GM23248 (cell line): ENCODE measurements at regions not wholly inside any gene's neighbourhood (a gene's known extent, or its start where the extent isn't known, plus 50 kb on each side); places are given as distances from the start of the nearest gene placed in this dataset.

ENCODE experiments used
- DNase-seq: peaks from one replicate; pipeline ENCODE4 v3.0.0-alpha.2; 2015
- H2AFZ ChIP-seq: fragments of 200-600 bp; sonication (generic); 2 replicates; pipeline ENCODE4 v1.6.1; 2016; ENCODE audit warnings: antibody characterized with exemption
- H3F3A ChIP-seq: fragments of 200-600 bp; sonication (generic); 2 replicates; pipeline ENCODE4 v1.6.1; 2016; ENCODE audit warnings: mild to moderate bottlenecking, antibody characterized with exemption, mixed run types; ENCODE audit not compliant: insufficient read depth
- H3K27ac ChIP-seq: fragments of 200-600 bp; sonication (generic); 2 replicates; pipeline ENCODE4 v1.5.1; 2016; ENCODE audit warnings: mild to moderate bottlenecking
- H3K27me3 ChIP-seq: fragments of 200-600 bp; sonication (generic); replicated peaks from 2 replicates; pipeline ENCODE4 v1.6.1; 2016; ENCODE audit warnings: mild to moderate bottlenecking; ENCODE audit not compliant: insufficient read depth
- H3K36me3 ChIP-seq: fragments of 200-600 bp; sonication (generic); 2 replicates; pipeline ENCODE4 v1.6.1; 2016; ENCODE audit warnings: low read depth, mild to moderate bottlenecking
- H3K4me1 ChIP-seq: fragments of 200-600 bp; sonication (generic); 2 replicates; pipeline ENCODE4 v1.6.1; 2016; ENCODE audit warnings: mild to moderate bottlenecking; ENCODE audit not compliant: insufficient read depth
- H3K4me2 ChIP-seq: fragments of 200-600 bp; sonication (generic); one replicate; pipeline ENCODE4 v1.6.1; 2016; ENCODE audit warnings: mild to moderate bottlenecking; ENCODE audit not compliant: unreplicated experiment
- H3K4me3 ChIP-seq: fragments of 200-600 bp; sonication (generic); 2 replicates; pipeline ENCODE4 v1.5.1; 2016; ENCODE audit warnings: mild to moderate bottlenecking
- H3K79me2 ChIP-seq: fragments of 200-600 bp; sonication (generic); 2 replicates; pipeline ENCODE4 v1.6.1; 2016; ENCODE audit warnings: mild to moderate bottlenecking; ENCODE audit not compliant: insufficient read depth
- H3K9ac ChIP-seq: fragments of 200-600 bp; sonication (generic); 2 replicates; pipeline ENCODE4 v1.6.1; 2016; ENCODE audit warnings: mild to moderate bottlenecking
- H3K9me2 ChIP-seq: fragments of 200-600 bp; sonication (generic); 2 replicates; pipeline ENCODE4 v1.6.1; 2016; ENCODE audit warnings: mixed run types, mild to moderate bottlenecking, moderate library complexity; ENCODE audit not compliant: insufficient read depth
- H3K9me3 ChIP-seq: fragments of 200-600 bp; sonication (generic); one replicate; pipeline ENCODE4 v1.6.1; 2017; ENCODE audit warnings: low read depth
- H4K20me1 ChIP-seq: fragments of 200-600 bp; sonication (generic); 2 replicates; pipeline ENCODE4 v1.6.0; 2016; ENCODE audit not compliant: insufficient read depth
- EZH2 ChIP-seq: fragments of 200-600 bp; sonication (generic); IDR thresholded peaks from 2 replicates; pipeline ENCODE4 v1.6.1; 2018; ENCODE audit warnings: antibody characterized with exemption, mild to moderate bottlenecking; ENCODE audit not compliant: insufficient read depth, poor library complexity, severe bottlenecking
- EZH2phosphoT487 ChIP-seq: fragments of 200-600 bp; sonication (generic); IDR thresholded peaks from 2 replicates; pipeline ENCODE4 v1.6.1; 2018; ENCODE audit warnings: antibody characterized with exemption, moderate library complexity, mild to moderate bottlenecking, low read depth; ENCODE audit not compliant: insufficient read depth
- WGBS, 2 experiments: methylation state at CpG; one replicate each; pipeline ENCODE4 v1.1.6; 2015 to 2017; ENCODE audit warnings: low lambda C conversion rate in 2 of 2, low coverage in 1 of 2; ENCODE audit errors: missing lambda C conversion rate in 2 of 2; 5-methylcytosine and 5-hydroxymethylcytosine counted together
- in situ Hi-C: fragments of 300-500 bp; cut with MboI; formaldehyde crosslinking; loops from 2 replicates; pipeline ENCODE4 v1.15.0; 2020

DNA sequence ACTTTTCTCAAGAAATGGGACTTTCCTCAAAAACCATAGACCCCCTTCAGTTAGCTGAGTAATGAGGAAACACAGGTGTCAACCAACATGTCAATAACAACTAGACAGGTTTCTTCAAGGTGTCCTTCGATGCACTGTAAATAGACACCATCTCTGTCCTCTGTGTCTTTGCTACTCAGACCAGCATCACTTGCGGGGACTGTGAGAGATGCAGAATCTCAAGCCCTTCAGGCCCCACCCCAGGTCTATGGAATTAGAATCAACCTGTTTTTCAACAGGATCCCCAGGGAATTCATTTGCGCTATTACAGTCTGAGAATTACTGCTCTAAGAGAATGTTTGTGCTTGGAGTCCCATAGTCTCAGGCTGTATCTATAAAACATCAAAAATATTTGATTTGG is 469.9 kb downstream of the COG6 start:
- H3F3A ChIP-seq = peaks cover 13% of the 10 kb centered on the region
- H3K36me3 ChIP-seq = no peaks in the 10 kb centered on the region
- H3K9me3 ChIP-seq = no peaks in the 10 kb centered on the region
- H3K9me2 ChIP-seq = no peaks in the 10 kb centered on the region
- in situ Hi-C loops = no loop called here
- no peaks in the 10 kb centered on the region for H3K79me2 ChIP-seq
- H3K27ac ChIP-seq = no peak overlapping the region
- no peak for DNase-seq
- 96% methylated on average over 3 of the region's 3 CpGs for WGBS, 2 experiments
- H3K27me3 ChIP-seq = no peaks in the 10 kb centered on the region
- H2AFZ ChIP-seq = no peak overlapping the region
- H3K4me3 ChIP-seq = no peak overlapping the region
- TF ChIP-seq EZH2 (no peak), EZH2phosphoT487 (no peak)
- H3K4me1 ChIP-seq = peaks cover 14% of the 10 kb centered on the region
- no peaks in the 10 kb centered on the region for H4K20me1 ChIP-seq
- H3K4me2 ChIP-seq = no peak overlapping the region
- no peak overlapping the region for H3K9ac ChIP-seq

DNA sequence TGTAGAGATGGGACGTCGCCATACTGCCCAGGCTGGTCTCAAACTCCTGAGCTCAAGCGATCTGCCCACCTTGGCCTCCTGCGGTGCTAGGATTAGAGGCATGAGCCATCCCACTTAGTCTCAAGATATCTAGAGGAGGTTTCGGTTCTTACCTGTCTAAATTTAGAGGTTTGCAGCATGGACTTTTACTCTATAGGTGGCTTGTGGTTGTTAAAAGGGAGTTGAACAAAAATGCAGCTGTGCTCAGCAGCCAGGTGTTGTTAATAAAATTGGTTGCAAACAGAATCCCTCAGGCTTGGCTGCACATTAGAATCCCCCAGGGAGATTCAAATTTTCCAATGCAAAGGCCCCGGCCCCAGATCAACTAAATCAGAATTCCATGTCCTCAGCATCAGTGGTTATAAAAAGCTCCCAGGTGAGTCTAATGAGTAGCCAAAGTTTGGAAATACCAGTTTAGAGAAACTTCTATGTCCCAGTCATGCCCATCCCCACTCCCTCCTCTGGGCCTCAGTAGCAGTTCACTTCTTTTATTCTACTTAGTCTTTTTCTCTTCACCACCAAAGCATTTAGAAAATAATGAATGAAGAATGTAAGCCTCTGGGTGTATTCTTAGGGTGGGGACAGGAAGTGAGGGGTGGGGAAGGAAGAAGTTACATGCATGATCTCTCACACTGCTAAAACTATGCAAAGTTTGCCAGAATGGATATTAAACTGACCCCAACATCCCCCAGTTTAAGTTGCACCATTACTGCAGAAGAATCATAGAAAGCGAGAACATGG is 471.0 kb downstream of the COG6 start:
- H3K27me3 ChIP-seq = no peaks in the 10 kb centered on the region
- H3K9me3 ChIP-seq = no peaks in the 10 kb centered on the region
- no peak overlapping the region for H3K4me3 ChIP-seq
- H3K4me2 ChIP-seq = no peak overlapping the region
- H3F3A ChIP-seq = peaks cover under 1% of the 10 kb centered on the region; the same call in 1 of the 2 replicates
- no peak overlapping the region for H3K9ac ChIP-seq
- no peak overlapping the region for H3K27ac ChIP-seq
- in situ Hi-C loops = no loop called here
- no peak for DNase-seq
- H4K20me1 ChIP-seq = no peaks in the 10 kb centered on the region
- 81 to 87% methylated on average over 7 of the region's 7 CpGs for WGBS, 2 experiments
- peaks cover 5% of the 10 kb centered on the region; the same call in 1 of the 2 replicates for H3K4me1 ChIP-seq
- H2AFZ ChIP-seq = no peak overlapping the region
- H3K9me2 ChIP-seq = no peaks in the 10 kb centered on the region
- H3K79me2 ChIP-seq = no peaks in the 10 kb centered on the region
- H3K36me3 ChIP-seq = no peaks in the 10 kb centered on the region
- TF ChIP-seq EZH2 (no peak), EZH2phosphoT487 (no peak)

DNA sequence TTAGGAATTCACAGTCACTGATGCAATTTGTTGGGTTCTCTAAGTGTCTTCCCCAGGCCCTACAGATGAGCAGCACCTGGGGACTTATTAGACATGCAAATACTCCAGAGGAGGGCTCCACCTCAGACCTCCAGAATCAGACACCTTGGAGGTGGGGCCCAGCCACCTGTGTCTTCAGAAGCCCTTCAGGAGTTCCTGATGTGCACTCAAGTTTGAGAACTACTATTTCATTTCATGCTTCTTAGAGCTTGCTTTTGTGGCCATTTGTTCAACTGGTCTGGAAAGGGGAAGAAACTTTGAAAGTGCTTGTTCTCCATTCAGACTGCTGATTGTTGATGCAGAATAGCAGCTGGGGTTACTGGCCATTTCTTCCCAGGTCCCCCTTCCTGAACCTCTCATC is 472.0 kb downstream of the COG6 start:
- Histone ChIP-seq H3K36me3 (no peaks in the 10 kb centered on the region), H3K27me3 (no peaks in the 10 kb centered on the region), H3K79me2 (no peaks in the 10 kb centered on the region), H3K4me2 (no peak overlapping the region), H3K9me2 (no peaks in the 10 kb centered on the region), H2AFZ (no peak overlapping the region), H3K27ac (no peak overlapping the region), H3K4me1 (peaks cover 4% of the 10 kb centered on the region; the same call in 1 of the 2 replicates), H4K20me1 (no peaks in the 10 kb centered on the region), H3K4me3 (no peak overlapping the region), H3K9me3 (no peaks in the 10 kb centered on the region), H3K9ac (no peak overlapping the region), H3F3A (no peaks in the 10 kb centered on the region)
- in situ Hi-C loops = no loop called here
- TF ChIP-seq EZH2 (no peak), EZH2phosphoT487 (no peak)
- DNase-seq = no peak

DNA sequence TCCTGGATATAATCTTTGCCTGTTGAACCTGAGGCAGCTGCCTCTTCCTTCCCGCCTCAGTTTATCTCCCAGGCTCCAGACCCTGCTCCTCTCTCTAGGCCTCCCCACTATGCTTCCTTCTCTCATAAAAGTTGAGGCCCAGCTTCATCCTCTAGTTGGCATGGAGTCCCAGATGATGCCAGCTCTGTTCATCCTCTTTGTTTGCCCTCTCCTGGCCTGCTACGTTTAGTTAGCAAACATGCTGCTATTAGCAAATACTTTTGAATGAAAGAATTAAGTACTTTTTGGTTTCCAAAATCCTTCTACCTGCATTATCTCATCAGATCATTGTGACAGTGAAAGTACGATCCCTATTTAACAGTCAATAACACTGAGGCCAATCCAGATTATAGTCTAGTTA is 472.5 kb downstream of the COG6 start:
- TF ChIP-seq EZH2phosphoT487 (no peak), EZH2 (no peak)
- Histone ChIP-seq H3K9me3 (no peaks in the 10 kb centered on the region), H3K36me3 (no peaks in the 10 kb centered on the region), H3F3A (no peaks in the 10 kb centered on the region), H3K27ac (no peak overlapping the region), H3K4me1 (peaks cover 4% of the 10 kb centered on the region; the same call in 1 of the 2 replicates), H2AFZ (no peak overlapping the region), H3K4me2 (no peak overlapping the region), H3K27me3 (no peaks in the 10 kb centered on the region), H3K9me2 (no peaks in the 10 kb centered on the region), H3K9ac (no peak overlapping the region), H4K20me1 (no peaks in the 10 kb centered on the region), H3K79me2 (no peaks in the 10 kb centered on the region), H3K4me3 (no peak overlapping the region)
- WGBS, 2 experiments = 71 to 77% methylated on average over 3 of the region's 3 CpGs
- in situ Hi-C loops = no loop called here
- no peak for DNase-seq
